ENCODE measurements at regions not wholly inside any gene's neighbourhood (a gene's known extent, or its start where the extent isn't known, plus 50 kb on each side); places are given as distances from the start of the nearest gene placed in this dataset.

GRCh38 chr5:38193015-38193581 lies 65.3 kb upstream of the EGFLAM start:
- DNase-seq (peak; percentile 44 to 63), ATAC-seq (peak; percentile 78 to 85)
- in situ Hi-C loops (cut with MboI; ENCODE audit: low sequenced_read_pairs in 4 of 4) = loop anchor here (5.0 to 25.0 kb wide), 4 partner anchors 156 to 781 kb away; partner anchors contain the start of gene GDNF (in 2 of the 4)
- no peaks in the 10 kb centered on the region for H3K36me3 ChIP-seq
- H3K4me1 ChIP-seq = peaks cover 6% of the 10 kb centered on the region in 2 donors
- no peak overlapping the region for H3K27ac ChIP-seq
- H3K27me3 ChIP-seq = peaks cover 0 to 11% (median 0%) of the 10 kb centered on the region in 3 donors
- H3K9me3 ChIP-seq = no peaks in the 10 kb centered on the region
- no peak overlapping the region for H3K4me3 ChIP-seq
- intact Hi-C loops (cut with DNase I; ENCODE audit: low total_unique reads) = loop anchor here (1.0 to 5.0 kb wide), 4 partner anchors 26 to 780 kb away; no protein-coding TSS in a partner anchor
- TF ChIP-seq CTCF (IDR thresholded peaks at IDR 0.05 in 4 of 5, conservative IDR thresholded peaks at IDR 0.05 in 1 of 5) (peak; percentile 79 to 88 (median 84)), POLR2A (IDR thresholded peaks at IDR 0.05) (no peak)

- ATAC-seq (no peak), DNase-seq (no peak)
- in situ Hi-C loops (cut with MboI; ENCODE audit: low sequenced_read_pairs in 4 of 4) = loop anchor here (5.0 to 25.0 kb wide), 4 partner anchors 154 to 779 kb away; partner anchors contain the start of gene GDNF (in 2 of the 4)
- H3K9me3 ChIP-seq = no peaks in the 10 kb centered on the region
- H3K4me3 ChIP-seq = no peak overlapping the region
- intact Hi-C loops (cut with DNase I; ENCODE audit: low total_unique reads) = loop anchor here (2.0 to 5.0 kb wide), 3 partner anchors 25 to 779 kb away; no protein-coding TSS in a partner anchor
- TF ChIP-seq POLR2A (IDR thresholded peaks at IDR 0.05) (no peak), CTCF (IDR thresholded peaks at IDR 0.05 in 4 of 5, conservative IDR thresholded peaks at IDR 0.05 in 1 of 5) (no peak)
- no peak overlapping the region for H3K27ac ChIP-seq
- no peaks in the 10 kb centered on the region for H3K36me3 ChIP-seq
- H3K4me1 ChIP-seq = peaks cover 7 to 19% of the 10 kb centered on the region in 2 donors
- H3K27me3 ChIP-seq = peaks cover 0 to 11% (median 0%) of the 10 kb centered on the region in 3 donors
Observed at GRCh38 chr5:38191693-38192092, 66.7 kb upstream of the EGFLAM start.

GRCh38 chr5:38190111-38190510 lies 68.2 kb upstream of the EGFLAM start:
- Histone ChIP-seq H3K36me3 (no peaks in the 10 kb centered on the region), H3K9me3 (no peaks in the 10 kb centered on the region), H3K4me1 (peaks cover 7 to 19% of the 10 kb centered on the region in 2 donors), H3K4me3 (no peak overlapping the region), H3K27ac (no peak overlapping the region), H3K27me3 (peaks cover 0 to 11% (median 0%) of the 10 kb centered on the region in 3 donors)
- DNase-seq = no peak
- TF ChIP-seq CTCF (IDR thresholded peaks at IDR 0.05 in 4 of 5, conservative IDR thresholded peaks at IDR 0.05 in 1 of 5) (no peak), POLR2A (IDR thresholded peaks at IDR 0.05) (no peak)
- in situ Hi-C loops (cut with MboI; ENCODE audit: low sequenced_read_pairs in 4 of 4) (loop anchor here (5.0 to 25.0 kb wide), 4 partner anchors 153 to 778 kb away; partner anchors contain the start of gene GDNF (in 2 of the 4)), intact Hi-C loops (cut with DNase I; ENCODE audit: low total_unique reads) (loop anchor here (5.0 kb wide), 1 partner anchor 288 kb away; no protein-coding TSS in a partner anchor)
- ATAC-seq = no peak

GRCh38 chr5:38189081-38189504 lies 69.3 kb upstream of the EGFLAM start:
- Histone ChIP-seq H3K4me1 (peaks cover 7 to 19% of the 10 kb centered on the region in 2 donors), H3K9me3 (no peaks in the 10 kb centered on the region), H3K36me3 (no peaks in the 10 kb centered on the region), H3K27me3 (peaks cover 0 to 7% (median 0%) of the 10 kb centered on the region in 3 donors), H3K27ac (no peak overlapping the region), H3K4me3 (no peak overlapping the region)
- TF ChIP-seq CTCF (IDR thresholded peaks at IDR 0.05 in 4 of 5, conservative IDR thresholded peaks at IDR 0.05 in 1 of 5) (no peak), POLR2A (IDR thresholded peaks at IDR 0.05) (no peak)
- DNase-seq (no peak), ATAC-seq (peak in 1 of 2 donors; percentile 20)
- in situ Hi-C loops (cut with MboI; ENCODE audit: low sequenced_read_pairs in 4 of 4) (loop anchor here (25.0 kb wide), 2 partner anchors 152 to 777 kb away; no protein-coding TSS in a partner anchor), intact Hi-C loops (cut with DNase I; ENCODE audit: low total_unique reads) (no loop called here)

All from gastrocnemius medialis (tissue), 4 donors.